HG03442 (cell line): ENCODE measurements at regions not wholly inside any gene's neighbourhood (a gene's known extent, or its start where the extent isn't known, plus 50 kb on each side); places are given as distances from the start of the nearest gene placed in this dataset.
"Not testable (repeated sequence)": the region's sequence is repeated elsewhere in the genome, so short reads cannot be mapped to it uniquely, and the experiment has no call there.

Experiments
- ATAC-seq: cut with Tn5 transposase; IDR thresholded peaks from one replicate; pipeline ENCODE4 v1.9.1; 2021; ENCODE audit warnings: mild to moderate bottlenecking, moderate library complexity; ENCODE audit not compliant: unreplicated experiment

GRCh38 chr14:48744202-48744601, 842.0 kb downstream of the RPS29 start:
- ATAC-seq = no peak

- no peak for ATAC-seq
Observed at GRCh38 chr14:48738186-48738925, 847.8 kb downstream of the RPS29 start.

- ATAC-seq = no peak
Observed at GRCh38 chr14:48735607-48736006, 850.6 kb downstream of the RPS29 start.

GRCh38 chr14:48731260-48731659, 854.9 kb downstream of the RPS29 start:
- no peak for ATAC-seq

GRCh38 chr14:48726080-48726642, 860.0 kb downstream of the RPS29 start:
- no peak for ATAC-seq

- no peak for ATAC-seq
Observed at GRCh38 chr14:48725051-48725734, 861.0 kb downstream of the RPS29 start.

GRCh38 chr14:48723841-48724495, 862.2 kb downstream of the RPS29 start:
- ATAC-seq = no peak

GRCh38 chr14:48714366-48714765, 871.8 kb downstream of the RPS29 start:
- no peak for ATAC-seq

GRCh38 chr14:48710133-48710532, 876.0 kb downstream of the RPS29 start:
- ATAC-seq = no peak

GRCh38 chr14:48709277-48709785, 876.8 kb downstream of the RPS29 start:
- no peak for ATAC-seq

GRCh38 chr14:48704639-48705038, 881.5 kb downstream of the RPS29 start:
- ATAC-seq = no peak

GRCh38 chr14:48703728-48704467, 882.3 kb downstream of the RPS29 start:
- no peak for ATAC-seq

GRCh38 chr14:48697362-48697761, 888.8 kb downstream of the RPS29 start:
- not testable (repeated sequence) for ATAC-seq

GRCh38 chr14:48693793-48694192, 892.4 kb downstream of the RPS29 start:
- no peak for ATAC-seq

- ATAC-seq = no peak
Observed at GRCh38 chr14:48690349-48690748, 895.8 kb downstream of the RPS29 start.

GRCh38 chr14:48686650-48687049, 899.5 kb downstream of the RPS29 start:
- no peak for ATAC-seq

GRCh38 chr14:48672506-48672905, 913.7 kb downstream of the RPS29 start:
- ATAC-seq = no peak

GRCh38 chr14:48670939-48671338, 915.2 kb downstream of the RPS29 start:
- ATAC-seq = no peak

GRCh38 chr14:48665077-48665784, 920.9 kb downstream of the RPS29 start:
- ATAC-seq = no peak

- no peak for ATAC-seq
Observed at GRCh38 chr14:48643241-48643640, 942.9 kb downstream of the RPS29 start.
